K562 (cell line): ENCODE measurements at regions not wholly inside any gene's neighbourhood (a gene's known extent, or its start where the extent isn't known, plus 50 kb on each side); places are given as distances from the start of the nearest gene placed in this dataset.

Source experiments
- ATAC-seq: fragments of 200-7000 bp; cut with Tn5 transposase; 3 replicates; pipeline ENCODE4 v1.9.1; 2020; ENCODE audit warnings: moderate library complexity
- BruUV-seq: library from RNA; stranded (reverse); fragments of 400-500 nt; replicated peaks from 2 replicates; lab custom pipeline; 2021; lab: Mats Ljungman, UMichigan
- CTCF ChIA-PET: fragments of 300-600 bp; formaldehyde crosslinking; extraction: SDS; loops from one replicate; lab custom pipeline; 2021; ENCODE audit warnings: low intra/inter-chr PET ratio; lab: Yijun Ruan, JAX
- POLR2A ChIA-PET: fragments of 300-600, 350-650 bp; sonication (Branson Sonifier 250); formaldehyde crosslinking; extraction: SDS; loops from one replicate; lab custom pipeline; 2021; ENCODE audit warnings: antibody characterized with exemption, inconsistent platforms; lab: Yijun Ruan, JAX
- DNase-seq, 4 experiments: peaks; one replicate each; pipeline versions ENCODE4 v3.0.0 to v3.0.0-alpha.2; 2011 to 2018; ENCODE audit warnings: low spot score in 3 of 4, mixed read lengths in 3 of 4; ENCODE audit errors: extremely low read depth in 1 of 4
- FAIRE-seq: peaks from 2 replicates; lab custom pipeline; 2011; peaks lifted over from hg19 to GRCh38; lab: Jason Lieb, UNC
- H2AFZ ChIP-seq: 2 replicates; pipeline ENCODE4 v1.6.0; 2011; ENCODE audit warnings: low read depth, low read length, control low read depth, inconsistent platforms
- H3K27ac ChIP-seq: fragments of 200-600 bp; 3 replicates; pipeline ENCODE4 v1.8.0; 2011; ENCODE audit warnings: low read depth, mild to moderate bottlenecking, control low read depth, inconsistent platforms, low read length, moderate library complexity, mixed read lengths; ENCODE audit errors: extremely low read depth
- H3K27me3 ChIP-seq, 2 experiments: fragments of 300-600 bp in 1 of 2; 2 replicates in 1 of 2; 3 replicates in 1 of 2; pipeline versions ENCODE4 v1.6.0 to v1.8.0; 2011; ENCODE audit warnings: inconsistent platforms in 2 of 2, low read length in 2 of 2, mild to moderate bottlenecking in 1 of 2, mixed read lengths in 1 of 2, moderate library complexity in 1 of 2; ENCODE audit not compliant: control insufficient read depth in 2 of 2, insufficient read depth in 2 of 2
- H3K36me3 ChIP-seq: fragments of 300-600 bp; 3 replicates; pipeline ENCODE4 v1.8.0; 2011; ENCODE audit warnings: mild to moderate bottlenecking, low read length, inconsistent platforms; ENCODE audit not compliant: control insufficient read depth, insufficient read depth
- H3K4me1 ChIP-seq, 2 experiments: fragments of 200-600 bp in 1 of 2; replicated peaks in 1 of 2; 2 replicates in 1 of 2; 3 replicates in 1 of 2; pipeline versions ENCODE4 v1.5.1 to v1.8.0; 2011; ENCODE audit warnings: inconsistent platforms in 2 of 2, low read length in 2 of 2, mild to moderate bottlenecking in 1 of 2, mixed read lengths in 1 of 2, moderate library complexity in 1 of 2; ENCODE audit not compliant: control insufficient read depth in 2 of 2, insufficient read depth in 2 of 2
- H3K4me2 ChIP-seq: 2 replicates; pipeline ENCODE4 v1.6.1; 2011; ENCODE audit warnings: low read length, control low read depth, inconsistent platforms, mixed read lengths; ENCODE audit not compliant: insufficient read depth
- H3K4me3 ChIP-seq: fragments of 200-600 bp; sonication (generic), shearing (Covaris generic); 2 replicates; pipeline ENCODE4 v1.5.1; 2016; ENCODE audit warnings: control low read depth, inconsistent platforms
- H3K79me2 ChIP-seq: fragments of 200-600 bp; 3 replicates; pipeline ENCODE4 v1.8.0; 2011; ENCODE audit warnings: low read length, inconsistent platforms; ENCODE audit not compliant: control insufficient read depth, insufficient read depth
- H3K9ac ChIP-seq, 2 experiments: 2 replicates each; pipeline versions ENCODE4 v1.6.0 to v1.6.1; 2011; ENCODE audit warnings: low read depth in 2 of 2, low read length in 2 of 2, control low read depth in 1 of 2, inconsistent platforms in 1 of 2, mild to moderate bottlenecking in 1 of 2, mixed read lengths in 1 of 2; ENCODE audit not compliant: insufficient read depth in 1 of 2
- H3K9me1 ChIP-seq: one replicate; pipeline ENCODE4 v1.6.0; 2011; ENCODE audit warnings: inconsistent platforms, mild to moderate bottlenecking, low read length, moderate library complexity; ENCODE audit not compliant: control insufficient read depth, insufficient read depth
- H3K9me3 ChIP-seq: replicated peaks from 2 replicates; pipeline ENCODE4 v1.5.1; 2011; ENCODE audit warnings: low read depth, low read length, inconsistent platforms; ENCODE audit not compliant: control insufficient read depth, insufficient read depth
- H4K20me1 ChIP-seq: replicated peaks from 2 replicates; pipeline ENCODE4 v1.6.1; 2011; ENCODE audit warnings: low read length, inconsistent platforms, mixed read lengths; ENCODE audit not compliant: control insufficient read depth, insufficient read depth
- E2F3 ChIP-seq: fragments of 250-450 bp; sonication (Bioruptor Pico); IDR thresholded peaks from 2 replicates; pipeline ENCODE4 v1.4.0; 2020; ENCODE audit warnings: mild to moderate bottlenecking
- FIP1L1 ChIP-seq: fragments of 200-400 bp; formaldehyde crosslinking; IDR thresholded peaks from 2 replicates; pipeline ENCODE4 v1.6.1; 2018; ENCODE audit warnings: mild to moderate bottlenecking, low read depth, low read length; ENCODE audit not compliant: poor library complexity, severe bottlenecking
- HOXB6 ChIP-seq: fragments of 250-450 bp; sonication (Bioruptor Pico); IDR thresholded peaks from 2 replicates; pipeline ENCODE4 v1.5.1; 2022; ENCODE audit warnings: mild to moderate bottlenecking, borderline replicate concordance
- ILK ChIP-seq: fragments of 450-650 bp; IDR thresholded peaks from 2 replicates; pipeline ENCODE4 v1.6.1; 2016; ENCODE audit warnings: missing genetic modification characterization, low read depth, mild to moderate bottlenecking, missing compliant biosample characterization, moderate library complexity, borderline replicate concordance
- KLF1 ChIP-seq: fragments of 450-650 bp; IDR thresholded peaks from 2 replicates; pipeline ENCODE4 v1.6.1; 2016; ENCODE audit warnings: missing genetic modification characterization, missing compliant biosample characterization
- PTBP1 ChIP-seq: fragments of 200-400 bp; formaldehyde crosslinking; IDR thresholded peaks from 2 replicates; pipeline ENCODE4 v1.6.1; 2017; ENCODE audit warnings: low read depth, low read length
- PTTG1 ChIP-seq: fragments of 450-650 bp; IDR thresholded peaks from 2 replicates; pipeline ENCODE4 v1.6.1; 2016; ENCODE audit warnings: low read depth, mild to moderate bottlenecking, missing genetic modification characterization, missing compliant biosample characterization
- RBFOX2 ChIP-seq: fragments of 200-400 bp; formaldehyde crosslinking; IDR thresholded peaks from 2 replicates; pipeline ENCODE4 v1.6.1; 2017; ENCODE audit warnings: low read depth, mild to moderate bottlenecking, low read length, moderate library complexity
- RFX7 ChIP-seq: fragments of 250-450 bp; sonication (Bioruptor Pico); IDR thresholded peaks from 2 replicates; pipeline ENCODE4 v1.5.1; 2021; ENCODE audit warnings: mild to moderate bottlenecking
- RHOXF2B ChIP-seq: fragments of 250-450 bp; sonication (Bioruptor Pico); conservative IDR thresholded peaks from 2 replicates; pipeline ENCODE4 v1.5.1; 2021
- ZNF644 ChIP-seq: fragments of 200-800 bp; sonication (Bioruptor generic); IDR thresholded peaks from 2 replicates; pipeline ENCODE4 v1.6.1; 2016; ENCODE audit warnings: low read depth, missing genetic modification characterization, missing compliant biosample characterization
- WGBS: fragments of 100-300 bp; shearing (Covaris generic); methylation state at CpG from one replicate; pipeline ENCODE4 v1.1.6; 2016; ENCODE audit warnings: low coverage, mixed read lengths; ENCODE audit not compliant: insufficient coverage; ENCODE audit errors: missing lambda C conversion rate; 5-methylcytosine and 5-hydroxymethylcytosine counted together
- in situ Hi-C: fragments of 300-500 bp; cut with MboI; formaldehyde crosslinking; loops from 4 replicates; pipeline ENCODE4 v1.15.0; 2018; ENCODE audit warnings: inconsistent platforms, mixed read lengths
- intact Hi-C: fragments of 100-400 bp; cut with micrococcal nuclease; formaldehyde crosslinking; loops from 2 replicates; pipeline ENCODE4 v1.14.2; 2022
- TF ChIP-seq, protein P1 (sequence below): sonication (generic); formaldehyde crosslinking; IDR thresholded peaks from 2 replicates; pipeline ENCODE4 v1.8.1; 2023; ENCODE audit warnings: missing genetic modification reagents, mild to moderate bottlenecking, borderline replicate concordance
- TF ChIP-seq, protein P2 (sequence below), 3 experiments: fragments of 200-800 bp in 1 of 3; fragments of 250-450 bp in 1 of 3; fragments of 450-650 bp in 1 of 3; sonication (Bioruptor Pico) in 1 of 3; sonication (Bioruptor generic) in 1 of 3; formaldehyde crosslinking in 1 of 3; IDR thresholded peaks; 2 replicates each; pipeline versions ENCODE4 v1.6.1 to v1.8.0; 2016 to 2022; ENCODE audit warnings: mild to moderate bottlenecking in 2 of 3, missing genetic modification characterization in 2 of 3, missing compliant biosample characterization in 1 of 3, moderate library complexity in 1 of 3

DNA sequence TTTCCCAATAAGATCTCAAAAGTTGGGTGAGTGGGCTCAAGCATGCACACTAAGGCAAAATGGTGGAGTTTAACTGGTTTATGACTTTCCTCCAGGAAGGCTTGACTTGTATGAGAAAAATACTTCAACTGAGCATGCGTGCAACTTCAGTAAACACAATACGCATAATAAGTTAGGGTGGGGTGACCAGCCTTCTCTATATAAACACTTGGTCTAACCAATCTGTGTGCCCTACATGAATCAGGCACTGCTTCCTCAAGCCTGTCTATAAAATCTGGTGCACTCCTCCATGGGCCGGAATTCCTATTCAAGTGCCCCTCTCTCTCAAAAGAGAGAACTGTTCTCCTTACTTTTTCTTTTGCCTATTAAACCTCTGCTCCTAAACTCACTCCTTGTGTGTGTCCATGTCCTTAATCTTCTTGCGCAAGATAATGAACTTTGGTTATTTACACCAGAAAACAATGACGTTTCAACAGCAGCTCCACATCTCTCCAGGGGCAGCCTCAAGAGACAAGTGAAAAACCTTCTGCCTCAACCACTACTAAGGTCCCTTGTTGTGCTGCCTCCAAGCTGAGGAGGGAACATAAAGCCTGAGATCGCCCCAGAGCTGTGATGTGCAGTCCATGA lies 352.6 kb downstream of the CAAP1 start (continued):
- TF ChIP-seq PTBP1 (no peak), RBFOX2 (no peak), FIP1L1 (no peak)
- TF ChIP-seq, protein P1, sequence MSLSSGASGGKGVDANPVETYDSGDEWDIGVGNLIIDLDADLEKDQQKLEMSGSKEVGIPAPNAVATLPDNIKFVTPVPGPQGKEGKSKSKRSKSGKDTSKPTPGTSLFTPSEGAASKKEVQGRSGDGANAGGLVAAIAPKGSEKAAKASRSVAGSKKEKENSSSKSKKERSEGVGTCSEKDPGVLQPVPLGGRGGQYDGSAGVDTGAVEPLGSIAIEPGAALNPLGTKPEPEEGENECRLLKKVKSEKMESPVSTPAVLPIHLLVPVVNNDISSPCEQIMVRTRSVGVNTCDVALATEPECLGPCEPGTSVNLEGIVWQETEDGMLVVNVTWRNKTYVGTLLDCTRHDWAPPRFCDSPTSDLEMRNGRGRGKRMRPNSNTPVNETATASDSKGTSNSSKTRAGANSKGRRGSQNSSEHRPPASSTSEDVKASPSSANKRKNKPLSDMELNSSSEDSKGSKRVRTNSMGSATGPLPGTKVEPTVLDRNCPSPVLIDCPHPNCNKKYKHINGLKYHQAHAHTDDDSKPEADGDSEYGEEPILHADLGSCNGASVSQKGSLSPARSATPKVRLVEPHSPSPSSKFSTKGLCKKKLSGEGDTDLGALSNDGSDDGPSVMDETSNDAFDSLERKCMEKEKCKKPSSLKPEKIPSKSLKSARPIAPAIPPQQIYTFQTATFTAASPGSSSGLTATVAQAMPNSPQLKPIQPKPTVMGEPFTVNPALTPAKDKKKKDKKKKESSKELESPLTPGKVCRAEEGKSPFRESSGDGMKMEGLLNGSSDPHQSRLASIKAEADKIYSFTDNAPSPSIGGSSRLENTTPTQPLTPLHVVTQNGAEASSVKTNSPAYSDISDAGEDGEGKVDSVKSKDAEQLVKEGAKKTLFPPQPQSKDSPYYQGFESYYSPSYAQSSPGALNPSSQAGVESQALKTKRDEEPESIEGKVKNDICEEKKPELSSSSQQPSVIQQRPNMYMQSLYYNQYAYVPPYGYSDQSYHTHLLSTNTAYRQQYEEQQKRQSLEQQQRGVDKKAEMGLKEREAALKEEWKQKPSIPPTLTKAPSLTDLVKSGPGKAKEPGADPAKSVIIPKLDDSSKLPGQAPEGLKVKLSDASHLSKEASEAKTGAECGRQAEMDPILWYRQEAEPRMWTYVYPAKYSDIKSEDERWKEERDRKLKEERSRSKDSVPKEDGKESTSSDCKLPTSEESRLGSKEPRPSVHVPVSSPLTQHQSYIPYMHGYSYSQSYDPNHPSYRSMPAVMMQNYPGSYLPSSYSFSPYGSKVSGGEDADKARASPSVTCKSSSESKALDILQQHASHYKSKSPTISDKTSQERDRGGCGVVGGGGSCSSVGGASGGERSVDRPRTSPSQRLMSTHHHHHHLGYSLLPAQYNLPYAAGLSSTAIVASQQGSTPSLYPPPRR (CRISPR knock-in tag) = no peak

DNA sequence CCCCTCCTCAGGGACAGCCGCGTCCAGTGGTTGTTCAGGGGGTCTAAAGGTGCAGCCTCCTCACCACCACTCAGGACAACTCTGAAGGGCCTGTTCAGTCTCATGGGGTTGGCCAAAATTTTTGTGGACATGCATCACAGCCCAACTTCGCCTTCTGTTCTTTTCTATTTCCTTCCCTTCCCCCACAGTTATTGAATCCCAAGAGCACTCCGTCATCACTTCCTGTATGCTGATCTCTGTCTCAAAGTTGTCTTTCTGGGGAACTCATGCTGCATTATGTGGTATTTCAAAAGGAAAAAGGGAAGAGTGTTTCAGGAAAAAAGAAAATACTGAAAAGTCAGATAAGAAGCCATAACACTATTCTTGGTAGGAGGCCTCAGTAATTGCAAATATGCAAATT lies 355.4 kb downstream of the CAAP1 start:
- Histone ChIP-seq H3K4me2 (no peak overlapping the region), H4K20me1 (no peaks in the 10 kb centered on the region), H2AFZ (no peak overlapping the region), H3K9ac (no peak overlapping the region), H3K79me2 (no peaks in the 10 kb centered on the region), H3K4me3 (no peak overlapping the region), H3K27me3 (no peaks in the 10 kb centered on the region), H3K36me3 (no peaks in the 10 kb centered on the region), H3K4me1 (no peaks in the 10 kb centered on the region), H3K9me3 (no peaks in the 10 kb centered on the region), H3K27ac (no peak overlapping the region), H3K9me1 (no peaks in the 10 kb centered on the region)
- in situ Hi-C loops (no loop called here), intact Hi-C loops (no loop called here)
- ChIA-PET POLR2A (no interaction called here), CTCF (no interaction called here)
- BruUV-seq = no TSS peak
- FAIRE-seq (no peak), ATAC-seq (no peak), DNase-seq (no peak)
- no CpG with 5 or more reads among the region's 4 CpGs for WGBS
- TF ChIP-seq HOXB6 (CRISPR knock-in tag) (no peak), KLF1 (tag) (no peak), PTTG1 (tag) (no peak), RHOXF2B (no peak), ILK (tag) (no peak), RFX7 (CRISPR knock-in tag) (no peak), ZNF644 (tag) (no peak), E2F3 (CRISPR knock-in tag) (no peak)
- TF ChIP-seq, protein P2, sequence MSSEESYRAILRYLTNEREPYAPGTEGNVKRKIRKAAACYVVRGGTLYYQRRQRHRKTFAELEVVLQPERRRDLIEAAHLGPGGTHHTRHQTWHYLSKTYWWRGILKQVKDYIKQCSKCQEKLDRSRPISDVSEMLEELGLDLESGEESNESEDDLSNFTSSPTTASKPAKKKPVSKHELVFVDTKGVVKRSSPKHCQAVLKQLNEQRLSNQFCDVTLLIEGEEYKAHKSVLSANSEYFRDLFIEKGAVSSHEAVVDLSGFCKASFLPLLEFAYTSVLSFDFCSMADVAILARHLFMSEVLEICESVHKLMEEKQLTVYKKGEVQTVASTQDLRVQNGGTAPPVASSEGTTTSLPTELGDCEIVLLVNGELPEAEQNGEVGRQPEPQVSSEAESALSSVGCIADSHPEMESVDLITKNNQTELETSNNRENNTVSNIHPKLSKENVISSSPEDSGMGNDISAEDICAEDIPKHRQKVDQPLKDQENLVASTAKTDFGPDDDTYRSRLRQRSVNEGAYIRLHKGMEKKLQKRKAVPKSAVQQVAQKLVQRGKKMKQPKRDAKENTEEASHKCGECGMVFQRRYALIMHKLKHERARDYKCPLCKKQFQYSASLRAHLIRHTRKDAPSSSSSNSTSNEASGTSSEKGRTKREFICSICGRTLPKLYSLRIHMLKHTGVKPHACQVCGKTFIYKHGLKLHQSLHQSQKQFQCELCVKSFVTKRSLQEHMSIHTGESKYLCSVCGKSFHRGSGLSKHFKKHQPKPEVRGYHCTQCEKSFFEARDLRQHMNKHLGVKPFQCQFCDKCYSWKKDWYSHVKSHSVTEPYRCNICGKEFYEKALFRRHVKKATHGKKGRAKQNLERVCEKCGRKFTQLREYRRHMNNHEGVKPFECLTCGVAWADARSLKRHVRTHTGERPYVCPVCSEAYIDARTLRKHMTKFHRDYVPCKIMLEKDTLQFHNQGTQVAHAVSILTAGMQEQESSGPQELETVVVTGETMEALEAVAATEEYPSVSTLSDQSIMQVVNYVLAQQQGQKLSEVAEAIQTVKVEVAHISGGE (CRISPR knock-in tag; IDR thresholded peaks at IDR 0.05) = no peak
